ENCODE measurements at regions not wholly inside any gene's neighbourhood (a gene's known extent, or its start where the extent isn't known, plus 50 kb on each side); places are given as distances from the start of the nearest gene placed in this dataset.
A peak's percentile ranks its signal among the peaks of the same experiment; 100 is the strongest.

DNA sequence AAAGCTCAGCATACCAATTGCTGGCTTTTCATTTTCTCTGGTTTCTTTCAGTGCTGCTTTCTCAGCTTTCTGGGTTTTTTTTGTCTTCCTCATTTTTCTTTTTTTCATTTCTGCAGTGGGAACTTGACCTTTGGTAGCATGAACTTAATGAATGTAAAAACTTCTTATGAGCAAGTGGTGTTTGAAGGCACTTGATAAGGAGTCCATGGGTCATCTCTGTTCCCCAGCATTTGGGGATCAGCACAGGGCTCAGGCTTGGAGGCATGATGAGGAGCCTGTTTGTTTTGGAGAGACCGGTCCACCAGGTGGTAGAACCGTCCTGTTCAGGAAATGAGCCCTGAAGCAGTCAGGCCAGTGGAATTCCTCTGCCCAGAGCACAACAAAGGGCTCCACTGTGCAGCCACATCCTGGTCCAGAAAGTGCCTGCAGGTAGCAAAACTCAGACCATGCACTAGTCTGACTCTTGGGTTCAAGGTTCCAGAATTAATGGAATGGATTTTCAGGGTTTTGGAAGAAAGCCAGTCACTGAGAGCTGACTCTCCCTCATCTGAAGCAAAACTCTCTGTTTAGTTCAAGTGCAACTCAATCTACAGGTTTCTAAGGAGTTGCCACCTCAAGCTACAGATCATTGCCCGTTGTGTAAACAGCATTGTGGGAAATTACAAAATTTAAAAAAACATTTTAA is 52.3 kb upstream of the ADGRF1 start:
- ATAC-seq = peak; percentile 76
- no peak for DNase-seq (ENCODE audit: low read depth, low spot score)
- intact Hi-C loops (cut with micrococcal nuclease; ENCODE audit: unreplicated experiment) (no loop called here), in situ Hi-C loops (cut with HindIII; ENCODE audit: low pct_unique_long_range_greater_than_20kb, low sequenced_read_pairs) (no loop called here)
- Histone ChIP-seq H3K27ac (ENCODE audit: low read length) (peak overlapping the region; percentile 68; the same call in 1 of the 2 replicates), H3K27me3 (ENCODE audit: control insufficient read depth, insufficient read depth, low read length) (no peaks in the 10 kb centered on the region), H3K36me3 (ENCODE audit: control insufficient read depth, insufficient read depth, low read length) (no peaks in the 10 kb centered on the region), H3K9me3 (ENCODE audit: control insufficient read depth, insufficient read depth, low read depth, low read length) (no peaks in the 10 kb centered on the region), H3K4me3 (ENCODE audit: low read depth in 2 of 2, low read length in 2 of 2) (no peak overlapping the region), H3K4me1 (ENCODE audit: control insufficient read depth, insufficient read depth, low read length) (peaks cover 36% of the 10 kb centered on the region)
- CTCF ChIA-PET = no interaction called here
- BruUV-seq (replicated peaks) = no TSS peak
- no peak for TF ChIP-seq SIN3A (IDR thresholded peaks at IDR 0.05; ENCODE audit: borderline replicate concordance, insufficient read depth, low read depth, low read length)
- TF ChIP-seq, protein P1, sequence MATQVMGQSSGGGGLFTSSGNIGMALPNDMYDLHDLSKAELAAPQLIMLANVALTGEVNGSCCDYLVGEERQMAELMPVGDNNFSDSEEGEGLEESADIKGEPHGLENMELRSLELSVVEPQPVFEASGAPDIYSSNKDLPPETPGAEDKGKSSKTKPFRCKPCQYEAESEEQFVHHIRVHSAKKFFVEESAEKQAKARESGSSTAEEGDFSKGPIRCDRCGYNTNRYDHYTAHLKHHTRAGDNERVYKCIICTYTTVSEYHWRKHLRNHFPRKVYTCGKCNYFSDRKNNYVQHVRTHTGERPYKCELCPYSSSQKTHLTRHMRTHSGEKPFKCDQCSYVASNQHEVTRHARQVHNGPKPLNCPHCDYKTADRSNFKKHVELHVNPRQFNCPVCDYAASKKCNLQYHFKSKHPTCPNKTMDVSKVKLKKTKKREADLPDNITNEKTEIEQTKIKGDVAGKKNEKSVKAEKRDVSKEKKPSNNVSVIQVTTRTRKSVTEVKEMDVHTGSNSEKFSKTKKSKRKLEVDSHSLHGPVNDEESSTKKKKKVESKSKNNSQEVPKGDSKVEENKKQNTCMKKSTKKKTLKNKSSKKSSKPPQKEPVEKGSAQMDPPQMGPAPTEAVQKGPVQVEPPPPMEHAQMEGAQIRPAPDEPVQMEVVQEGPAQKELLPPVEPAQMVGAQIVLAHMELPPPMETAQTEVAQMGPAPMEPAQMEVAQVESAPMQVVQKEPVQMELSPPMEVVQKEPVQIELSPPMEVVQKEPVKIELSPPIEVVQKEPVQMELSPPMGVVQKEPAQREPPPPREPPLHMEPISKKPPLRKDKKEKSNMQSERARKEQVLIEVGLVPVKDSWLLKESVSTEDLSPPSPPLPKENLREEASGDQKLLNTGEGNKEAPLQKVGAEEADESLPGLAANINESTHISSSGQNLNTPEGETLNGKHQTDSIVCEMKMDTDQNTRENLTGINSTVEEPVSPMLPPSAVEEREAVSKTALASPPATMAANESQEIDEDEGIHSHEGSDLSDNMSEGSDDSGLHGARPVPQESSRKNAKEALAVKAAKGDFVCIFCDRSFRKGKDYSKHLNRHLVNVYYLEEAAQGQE (IDR thresholded peaks at IDR 0.05; ENCODE audit: insufficient read depth in 1 of 2, low read depth in 2 of 2, low read length in 1 of 2) = no peak
- POLR2A ChIA-PET = interaction anchor here (0.7 kb wide), 1 partner anchor 212 kb away, joined by 4 read pairs; no protein-coding TSS in a partner anchor

DNA sequence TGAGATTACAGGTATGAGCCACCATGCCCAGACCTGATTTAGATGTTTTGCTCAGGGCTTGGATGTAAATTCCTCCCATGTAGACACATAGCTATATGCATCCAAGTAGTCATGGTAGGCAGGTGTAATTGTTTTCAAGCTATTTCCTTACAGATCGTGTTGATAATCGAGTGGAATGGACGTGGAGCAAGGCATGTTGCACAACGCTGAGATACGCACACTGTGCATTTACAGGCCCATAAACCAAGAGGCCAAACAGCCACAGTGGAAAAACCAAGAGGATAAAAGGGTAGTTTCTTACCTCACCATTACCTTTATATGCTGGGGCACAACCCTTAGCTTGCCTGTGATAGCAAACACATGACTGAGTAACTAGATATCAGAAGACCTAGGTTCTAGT is 51.0 kb upstream of the ADGRF1 start:
- Histone ChIP-seq H3K9me3 (ENCODE audit: control insufficient read depth, insufficient read depth, low read depth, low read length) (no peaks in the 10 kb centered on the region), H3K4me1 (ENCODE audit: control insufficient read depth, insufficient read depth, low read length) (peaks cover 30% of the 10 kb centered on the region), H3K4me3 (ENCODE audit: low read depth in 2 of 2, low read length in 2 of 2) (no peak overlapping the region), H3K27me3 (ENCODE audit: control insufficient read depth, insufficient read depth, low read length) (no peaks in the 10 kb centered on the region), H3K27ac (ENCODE audit: low read length) (peak overlapping the region; percentile 68; the same call in 1 of the 2 replicates), H3K36me3 (ENCODE audit: control insufficient read depth, insufficient read depth, low read length) (no peaks in the 10 kb centered on the region)
- peak; percentile 85 for TF ChIP-seq TCF7L2 (IDR thresholded peaks at IDR 0.05; ENCODE audit: low read depth, low read length)
- TF ChIP-seq, protein P1 (IDR thresholded peaks at IDR 0.05; ENCODE audit: insufficient read depth in 1 of 2, low read depth in 2 of 2, low read length in 1 of 2) = no peak
- ChIA-PET CTCF (interaction anchor here (0.7 kb wide), 2 partner anchors 137 to 244 kb away, joined by 3 to 6 read pairs; no protein-coding TSS in a partner anchor), POLR2A (interaction anchor here (0.7 kb wide), 2 partner anchors 13 to 23 kb away, joined by 3 to 5 read pairs; no protein-coding TSS in a partner anchor)
- in situ Hi-C loops (cut with HindIII; ENCODE audit: low pct_unique_long_range_greater_than_20kb, low sequenced_read_pairs) = no loop called here
- no peak for DNase-seq (ENCODE audit: low read depth, low spot score)
- BruUV-seq (replicated peaks) = no TSS peak
- no peak for ATAC-seq
- intact Hi-C loops (cut with micrococcal nuclease; ENCODE audit: unreplicated experiment) = no loop called here
